ENCODE measurements at regions not wholly inside any gene's neighbourhood (a gene's known extent, or its start where the extent isn't known, plus 50 kb on each side); places are given as distances from the start of the nearest gene placed in this dataset.

DNA sequence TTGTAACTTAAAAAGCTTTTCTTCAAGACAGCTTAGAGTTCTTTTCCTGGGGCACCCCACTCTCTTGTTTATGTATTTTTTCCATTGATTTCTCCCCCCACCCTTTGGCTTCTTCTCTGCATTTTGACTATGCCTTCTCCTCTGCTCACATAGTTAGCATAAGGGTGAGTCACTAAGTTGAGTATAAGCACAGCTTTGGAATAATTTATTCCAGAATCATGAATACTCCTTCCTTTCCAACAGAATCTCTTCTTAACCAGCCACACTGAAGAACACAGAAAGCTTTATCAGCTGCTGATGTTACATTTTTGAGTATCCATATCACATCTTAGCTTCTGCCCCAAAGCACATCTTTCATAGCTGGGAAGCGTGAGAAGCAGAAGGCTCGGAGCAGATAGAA is 449.5 kb upstream of the MKI67 start:
- no TSS peak for BruUV-seq (replicated peaks)
- Histone ChIP-seq H3K9me3 (ENCODE audit: low read length) (no peaks in the 10 kb centered on the region), H3K9ac (ENCODE audit: insufficient read depth, low read depth, low read length) (no peak overlapping the region), H4K20me1 (ENCODE audit: insufficient read depth, low read length) (no peaks in the 10 kb centered on the region), H3K36me3 (replicated peaks in 1 of 2; ENCODE audit: control insufficient read depth in 1 of 2, insufficient read depth in 2 of 2, low read length in 2 of 2) (no peaks in the 10 kb centered on the region), H3K27ac (ENCODE audit: extremely low read length, insufficient read depth, low read length) (no peak overlapping the region), H3K4me2 (ENCODE audit: low read depth, low read length) (no peak overlapping the region), H2AFZ (ENCODE audit: low read length) (no peak overlapping the region), H3K4me3 (replicated peaks in 1 of 3; ENCODE audit: insufficient read depth in 1 of 3, low read depth in 2 of 3, low read length in 3 of 3) (no peak overlapping the region), H3K79me2 (ENCODE audit: insufficient read depth, low read length) (no peaks in the 10 kb centered on the region), H3K4me1 (ENCODE audit: insufficient read depth, low read length) (no peaks in the 10 kb centered on the region), H3K27me3 (ENCODE audit: control insufficient read depth in 1 of 2, insufficient read depth in 2 of 2, low read length in 2 of 2) (peaks cover 4 to 33% of the 10 kb centered on the region in 2 experiments; a peak in 3 of 5 replicates)
- 0% methylated on average over 2 of the region's 2 CpGs for WGBS (ENCODE audit: low lambda C conversion rate)
- FAIRE-seq (no peak), ATAC-seq (no peak), DNase-seq (ENCODE audit: low spot score) (no peak)
- TF ChIP-seq CSRNP1 (CRISPR knock-in tag; IDR thresholded peaks at IDR 0.05) (no peak), ZNF775 (CRISPR knock-in tag; IDR thresholded peaks at IDR 0.05; ENCODE audit: borderline replicate concordance) (no peak), ZNF234 (CRISPR knock-in tag; conservative IDR thresholded peaks at IDR 0.05) (no peak), NFIC (IDR thresholded peaks at IDR 0.05; ENCODE audit: low read length) (no peak), ZNF264 (CRISPR knock-in tag; IDR thresholded peaks at IDR 0.05) (no peak), ZNF557 (CRISPR knock-in tag; IDR thresholded peaks at IDR 0.05) (no peak)
- TF ChIP-seq, protein P1, sequence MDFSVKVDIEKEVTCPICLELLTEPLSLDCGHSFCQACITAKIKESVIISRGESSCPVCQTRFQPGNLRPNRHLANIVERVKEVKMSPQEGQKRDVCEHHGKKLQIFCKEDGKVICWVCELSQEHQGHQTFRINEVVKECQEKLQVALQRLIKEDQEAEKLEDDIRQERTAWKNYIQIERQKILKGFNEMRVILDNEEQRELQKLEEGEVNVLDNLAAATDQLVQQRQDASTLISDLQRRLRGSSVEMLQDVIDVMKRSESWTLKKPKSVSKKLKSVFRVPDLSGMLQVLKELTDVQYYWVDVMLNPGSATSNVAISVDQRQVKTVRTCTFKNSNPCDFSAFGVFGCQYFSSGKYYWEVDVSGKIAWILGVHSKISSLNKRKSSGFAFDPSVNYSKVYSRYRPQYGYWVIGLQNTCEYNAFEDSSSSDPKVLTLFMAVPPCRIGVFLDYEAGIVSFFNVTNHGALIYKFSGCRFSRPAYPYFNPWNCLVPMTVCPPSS (IDR thresholded peaks at IDR 0.05) = no peak
- intact Hi-C loops (cut with micrococcal nuclease; ENCODE audit: unreplicated experiment) (no loop called here), in situ Hi-C loops (cut with HindIII; ENCODE audit: extremely low pct_ligation_motif_present, low pct_unique_long_range_greater_than_20kb) (no loop called here)
- ChIA-PET POLR2A (no interaction called here), CTCF (ENCODE audit: low intra/inter-chr PET ratio, low total read pairs) (no interaction called here)

Measured in HepG2 (cell line).